HepG2 (cell line): ENCODE measurements at regions not wholly inside any gene's neighbourhood (a gene's known extent, or its start where the extent isn't known, plus 50 kb on each side); places are given as distances from the start of the nearest gene placed in this dataset.

Source experiments
- BRCA1 ChIP-seq: sonication (generic); formaldehyde crosslinking; IDR thresholded peaks from 2 replicates; pipeline ENCODE4 v1.4.0; 2020; ENCODE audit warnings: missing genetic modification reagents
- CBFB ChIP-seq: sonication (generic); formaldehyde crosslinking; IDR thresholded peaks from 2 replicates; pipeline ENCODE4 v1.4.0; 2020; ENCODE audit warnings: missing genetic modification reagents
- CTCF ChIP-seq: sonication (generic); formaldehyde crosslinking; IDR thresholded peaks from 2 replicates; pipeline ENCODE4 v1.5.0; 2020; ENCODE audit warnings: mild to moderate bottlenecking, missing genetic modification reagents, moderate library complexity
- GZF1 ChIP-seq: sonication (generic); formaldehyde crosslinking; IDR thresholded peaks from 2 replicates; pipeline ENCODE4 v1.5.1; 2020; ENCODE audit warnings: mild to moderate bottlenecking, missing genetic modification reagents
- NFKB2 ChIP-seq: sonication (generic); formaldehyde crosslinking; IDR thresholded peaks from 2 replicates; pipeline ENCODE4 v1.4.0; 2020; ENCODE audit warnings: missing genetic modification reagents, borderline replicate concordance
- SAP130 ChIP-seq: IDR thresholded peaks from 2 replicates; pipeline ENCODE4 v1.6.1; 2016; ENCODE audit warnings: low read depth

GRCh38 chr21:28066076-28066475 lies 926.6 kb downstream of the LTN1 start:
- TF ChIP-seq CTCF (CRISPR knock-in tag) (no peak), CBFB (no peak), SAP130 (CRISPR knock-in tag) (no peak), NFKB2 (CRISPR knock-in tag) (no peak), BRCA1 (CRISPR knock-in tag) (no peak), GZF1 (CRISPR knock-in tag) (no peak)
